Hepatocyte (in vitro differentiated cells): ENCODE measurements at regions not wholly inside any gene's neighbourhood (a gene's known extent, or its start where the extent isn't known, plus 50 kb on each side); places are given as distances from the start of the nearest gene placed in this dataset.

Experiments used
- CTCF ChIP-seq: fragments of 200-600 bp; sonication (generic); IDR thresholded peaks from 2 replicates; pipeline ENCODE4 v1.5.1; 2016; ENCODE audit warnings: antibody characterized with exemption, mild to moderate bottlenecking; ENCODE audit not compliant: poor library complexity
- EZH2 ChIP-seq: fragments of 200-600 bp; sonication (generic); IDR thresholded peaks from 2 replicates; pipeline ENCODE4 v1.6.1; 2016; ENCODE audit warnings: antibody characterized with exemption, mild to moderate bottlenecking, borderline replicate concordance
- EZH2phosphoT487 ChIP-seq: fragments of 200-600 bp; sonication (generic); IDR thresholded peaks from one replicate; pipeline ENCODE4 v1.6.1; 2018; ENCODE audit warnings: antibody characterized with exemption, mild to moderate bottlenecking, low read depth, moderate library complexity; ENCODE audit not compliant: unreplicated experiment, severe bottlenecking

GRCh38 chr9:103431809-103432208 lies 436.7 kb downstream of the CYLC2 start:
- TF ChIP-seq CTCF (no peak), EZH2 (no peak), EZH2phosphoT487 (no peak)
